HEK293T (cell line): ENCODE measurements at regions not wholly inside any gene's neighbourhood (a gene's known extent, or its start where the extent isn't known, plus 50 kb on each side); places are given as distances from the start of the nearest gene placed in this dataset.

Source experiments
- BHLHE40 ChIP-seq: fragments of 450-650 bp; IDR thresholded peaks from 2 replicates; pipeline ENCODE4 v1.6.1; 2016; ENCODE audit warnings: mild to moderate bottlenecking, moderate library complexity, borderline replicate concordance
- LEF1 ChIP-seq: fragments of 450-650 bp; IDR thresholded peaks from 2 replicates; pipeline ENCODE4 v1.6.1; 2017; ENCODE audit warnings: mild to moderate bottlenecking, borderline replicate concordance
- SP1 ChIP-seq: fragments of 450-650 bp; IDR thresholded peaks from 2 replicates; pipeline ENCODE4 v1.6.1; 2017
- TARDBP ChIP-seq: fragments of 450-650 bp; IDR thresholded peaks from 2 replicates; pipeline ENCODE4 v1.6.1; 2016

DNA sequence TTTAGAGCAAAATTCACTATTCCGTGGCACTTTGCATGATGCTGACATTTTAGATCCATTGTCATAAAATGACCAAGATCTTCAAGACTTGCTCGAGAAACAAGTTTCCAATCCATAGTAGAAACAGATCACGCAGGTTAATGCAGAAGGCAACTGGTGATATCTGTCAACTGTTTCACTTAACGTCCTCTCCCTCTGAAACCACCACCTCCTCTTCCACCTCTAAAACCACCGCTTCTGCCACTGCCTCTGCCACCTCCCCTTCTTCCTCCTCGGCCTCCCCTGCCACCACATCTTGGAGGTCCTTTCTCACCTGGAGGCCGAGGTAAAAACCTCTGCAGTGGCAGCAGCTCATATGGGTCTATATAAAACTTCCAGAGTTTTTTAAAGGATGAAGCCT, 84.6 kb upstream of the IRF2 start:
- TF ChIP-seq BHLHE40, result no peak
- no peak for TF ChIP-seq TARDBP
- TF ChIP-seq LEF1, result no peak
- no peak for TF ChIP-seq SP1
